PC-3 (cell line): ENCODE measurements at regions not wholly inside any gene's neighbourhood (a gene's known extent, or its start where the extent isn't known, plus 50 kb on each side); places are given as distances from the start of the nearest gene placed in this dataset.

Experiments used
- CTCF ChIP-seq: fragments of 300-600 bp; sonication (generic); conservative IDR thresholded peaks from 2 replicates; pipeline ENCODE4 v1.5.1; 2017; ENCODE audit warnings: antibody characterized with exemption, low read depth, mild to moderate bottlenecking, low read length
- EZH2phosphoT487 ChIP-seq: fragments of 300-600 bp; sonication (generic); IDR thresholded peaks from 2 replicates; pipeline ENCODE4 v1.6.1; 2018; ENCODE audit warnings: mild to moderate bottlenecking, antibody characterized with exemption, low read length, borderline replicate concordance

- TF ChIP-seq CTCF (peak; percentile 83), EZH2phosphoT487 (no peak)
These were observed 100.4 kb downstream of the TRIM36 start for GRCh38 chr5:115069087-115069968.
